HUES6 (cell line): ENCODE measurements at regions not wholly inside any gene's neighbourhood (a gene's known extent, or its start where the extent isn't known, plus 50 kb on each side); places are given as distances from the start of the nearest gene placed in this dataset.

Source experiments
- H3K27ac ChIP-seq: 2 replicates; pipeline ENCODE4 v1.7.0; 2013; ENCODE audit warnings: low read depth, mild to moderate bottlenecking, low read length, inconsistent platforms
- H3K27me3 ChIP-seq: 2 replicates; pipeline ENCODE4 v1.6.1; 2013; ENCODE audit warnings: low read length; ENCODE audit not compliant: control insufficient read depth, insufficient read depth
- H3K36me3 ChIP-seq: 2 replicates; pipeline ENCODE4 v1.6.1; 2013; ENCODE audit warnings: low read length; ENCODE audit not compliant: control insufficient read depth, insufficient read depth
- H3K4me1 ChIP-seq: 2 replicates; pipeline ENCODE4 v1.6.1; 2013; ENCODE audit warnings: low read length; ENCODE audit not compliant: control insufficient read depth, insufficient read depth
- H3K4me3 ChIP-seq: 2 replicates; pipeline ENCODE4 v1.5.1; 2013; ENCODE audit warnings: low read depth, low read length
- H3K9ac ChIP-seq: one replicate; pipeline ENCODE4 v1.6.1; 2013; ENCODE audit warnings: mild to moderate bottlenecking, low read length
- H3K9me3 ChIP-seq: 2 replicates; pipeline ENCODE4 v1.6.1; 2013; ENCODE audit warnings: low read depth, low read length; ENCODE audit not compliant: control insufficient read depth, insufficient read depth

- H3K4me3 ChIP-seq = no peak overlapping the region
These were observed 169.2 kb downstream of the LNPK start for GRCh38 chr2:175832866-175833265.

GRCh38 chr2:175829741-175830140 lies 172.3 kb downstream of the LNPK start:
- Histone ChIP-seq H3K4me3 (no peak overlapping the region), H3K27ac (no peak overlapping the region), H3K27me3 (no peaks in the 10 kb centered on the region), H3K4me1 (peaks cover 4% of the 10 kb centered on the region), H3K9ac (no peak overlapping the region), H3K36me3 (no peaks in the 10 kb centered on the region), H3K9me3 (0 out of 2 replicates have a peak, but pooled peaks cover 3% of the 10 kb centered on the region)

More at GRCh38 chr2:175832866-175833265, 169.2 kb downstream of the LNPK start:
- Histone ChIP-seq H3K27ac (no peak overlapping the region), H3K36me3 (no peaks in the 10 kb centered on the region), H3K9ac (no peak overlapping the region), H3K27me3 (no peaks in the 10 kb centered on the region), H3K4me1 (peaks cover 4% of the 10 kb centered on the region), H3K9me3 (no peaks in the 10 kb centered on the region)

- no peaks in the 10 kb centered on the region for H3K36me3 ChIP-seq
- peaks cover 7% of the 10 kb centered on the region; the same call in 1 of the 2 replicates for H3K4me1 ChIP-seq
- H3K27me3 ChIP-seq = no peaks in the 10 kb centered on the region
- H3K27ac ChIP-seq = no peak overlapping the region
- H3K9ac ChIP-seq = no peak overlapping the region
- no peak overlapping the region for H3K4me3 ChIP-seq
- 0 out of 2 replicates have a peak, but pooled peaks cover 3% of the 10 kb centered on the region for H3K9me3 ChIP-seq
These were observed 174.2 kb downstream of the LNPK start for GRCh38 chr2:175827856-175828255.

GRCh38 chr2:175824243-175824642 lies 177.8 kb downstream of the LNPK start:
- H3K27me3 ChIP-seq = no peaks in the 10 kb centered on the region

GRCh38 chr2:175823707-175824073 lies 178.4 kb downstream of the LNPK start:
- Histone ChIP-seq H3K27ac (no peak overlapping the region), H3K27me3 (no peaks in the 10 kb centered on the region), H3K4me1 (peaks cover 7% of the 10 kb centered on the region; the same call in 1 of the 2 replicates), H3K9ac (no peak overlapping the region), H3K36me3 (no peaks in the 10 kb centered on the region), H3K4me3 (no peak overlapping the region), H3K9me3 (0 out of 2 replicates have a peak, but pooled peaks cover 3% of the 10 kb centered on the region)

More at GRCh38 chr2:175824243-175824642, 177.8 kb downstream of the LNPK start:
- Histone ChIP-seq H3K27ac (no peak overlapping the region), H3K36me3 (no peaks in the 10 kb centered on the region), H3K9ac (no peak overlapping the region), H3K9me3 (0 out of 2 replicates have a peak, but pooled peaks cover 3% of the 10 kb centered on the region), H3K4me3 (no peak overlapping the region), H3K4me1 (peaks cover 7% of the 10 kb centered on the region; the same call in 1 of the 2 replicates)

- Histone ChIP-seq H3K4me1 (peaks cover 7% of the 10 kb centered on the region; the same call in 1 of the 2 replicates), H3K36me3 (no peaks in the 10 kb centered on the region), H3K9me3 (0 out of 2 replicates have a peak, but pooled peaks cover 3% of the 10 kb centered on the region), H3K27me3 (no peaks in the 10 kb centered on the region), H3K4me3 (no peak overlapping the region), H3K9ac (no peak overlapping the region), H3K27ac (no peak overlapping the region)
These were observed 178.9 kb downstream of the LNPK start for GRCh38 chr2:175823002-175823706.

GRCh38 chr2:175817221-175817620 lies 184.8 kb downstream of the LNPK start:
- H3K27me3 ChIP-seq = no peaks in the 10 kb centered on the region
- peaks cover 23% of the 10 kb centered on the region for H3K9me3 ChIP-seq
- no peak overlapping the region for H3K4me3 ChIP-seq
- H3K9ac ChIP-seq = no peak overlapping the region
- H3K27ac ChIP-seq = no peak overlapping the region
- no peaks in the 10 kb centered on the region for H3K36me3 ChIP-seq
- no peaks in the 10 kb centered on the region; the same call in 1 of the 2 replicates for H3K4me1 ChIP-seq

- Histone ChIP-seq H3K27me3 (no peaks in the 10 kb centered on the region), H3K27ac (no peak overlapping the region), H3K9me3 (peaks cover 23% of the 10 kb centered on the region), H3K4me1 (no peaks in the 10 kb centered on the region), H3K36me3 (no peaks in the 10 kb centered on the region), H3K4me3 (no peak overlapping the region), H3K9ac (no peak overlapping the region)
These were observed 186.5 kb downstream of the LNPK start for GRCh38 chr2:175815537-175815936.

- H3K4me3 ChIP-seq = no peak overlapping the region
- no peak overlapping the region for H3K9ac ChIP-seq
- H3K36me3 ChIP-seq = no peaks in the 10 kb centered on the region
- H3K9me3 ChIP-seq = peaks cover 19% of the 10 kb centered on the region
- no peaks in the 10 kb centered on the region for H3K27me3 ChIP-seq
- no peak overlapping the region for H3K27ac ChIP-seq
- H3K4me1 ChIP-seq = no peaks in the 10 kb centered on the region
These were observed 190.1 kb downstream of the LNPK start for GRCh38 chr2:175811971-175812370.

GRCh38 chr2:175808858-175809257 lies 193.2 kb downstream of the LNPK start:
- peaks cover 4% of the 10 kb centered on the region; the same call in 1 of the 2 replicates for H3K4me1 ChIP-seq
- no peaks in the 10 kb centered on the region for H3K9me3 ChIP-seq
- no peak overlapping the region for H3K27ac ChIP-seq
- no peak overlapping the region for H3K9ac ChIP-seq
- H3K27me3 ChIP-seq = no peaks in the 10 kb centered on the region
- no peaks in the 10 kb centered on the region for H3K36me3 ChIP-seq
- no peak overlapping the region for H3K4me3 ChIP-seq

- H3K27me3 ChIP-seq = no peaks in the 10 kb centered on the region
- no peaks in the 10 kb centered on the region for H3K36me3 ChIP-seq
- no peak overlapping the region for H3K4me3 ChIP-seq
- no peak overlapping the region for H3K9ac ChIP-seq
- H3K9me3 ChIP-seq = no peaks in the 10 kb centered on the region
- no peak overlapping the region for H3K27ac ChIP-seq
- H3K4me1 ChIP-seq = peaks cover 4% of the 10 kb centered on the region; the same call in 1 of the 2 replicates
These were observed 194.0 kb downstream of the LNPK start for GRCh38 chr2:175808078-175808477.
